Posterior cingulate gyrus (tissue), 11 donors: ENCODE measurements at regions not wholly inside any gene's neighbourhood (a gene's known extent, or its start where the extent isn't known, plus 50 kb on each side); places are given as distances from the start of the nearest gene placed in this dataset.
"Not testable (repeated sequence)": the region's sequence is repeated elsewhere in the genome, so short reads cannot be mapped to it uniquely, and the experiment has no call there.

Experiments used
- DNase-seq, 10 donors: peaks; one replicate each; pipeline versions ENCODE4 v3.0.0 to v3.0.0-alpha.2; 2020 to 2021; ENCODE audit warnings: mixed read lengths in 3 of 10
- intact Hi-C: fragments of 100-400 bp; cut with DNase I; formaldehyde crosslinking; loops from one replicate; pipeline ENCODE4 v1.15.1; 2023

DNA sequence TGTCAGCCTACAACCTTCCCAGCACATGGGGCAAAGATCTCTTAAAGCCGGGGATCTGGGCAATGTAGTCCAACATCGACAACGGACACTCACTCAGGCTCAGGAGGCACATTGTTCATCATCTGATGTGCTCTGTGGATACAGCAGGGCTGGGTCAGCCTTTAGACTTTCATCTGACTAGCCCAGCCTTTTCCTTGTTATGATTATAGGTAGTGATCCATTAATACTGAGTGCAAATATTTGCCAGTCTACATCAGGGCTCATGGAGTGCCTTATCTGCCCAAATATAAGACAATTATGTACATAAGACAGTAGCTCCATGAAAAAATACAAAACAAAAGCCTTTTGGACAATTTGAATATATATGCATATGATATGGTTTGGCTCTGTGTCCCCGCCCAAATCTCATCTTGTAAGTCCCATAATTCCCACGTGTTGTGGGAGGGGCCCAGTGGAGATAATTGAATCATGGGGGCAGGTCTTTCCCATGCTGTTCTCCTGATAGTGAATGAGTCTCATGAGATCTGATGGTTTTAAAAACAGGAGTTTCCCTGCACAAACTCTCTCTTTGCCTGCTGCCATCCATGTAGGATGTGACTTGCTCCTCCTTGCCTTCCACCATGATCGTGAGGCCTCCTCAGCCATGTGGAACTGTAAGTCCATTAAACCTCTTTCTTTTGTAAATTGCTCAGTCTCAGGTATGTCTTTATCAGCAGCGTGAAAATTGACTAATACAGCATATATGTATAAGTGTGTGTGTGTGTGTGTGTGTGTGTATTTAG, 248.5 kb upstream of the FOXN3 start:
- intact Hi-C loops, DNase-seq: not testable (repeated sequence)

GRCh38 chr14:89661392-89661791, 244.4 kb upstream of the FOXN3 start:
- intact Hi-C loops, result no loop called here
- no peak for DNase-seq

GRCh38 chr14:89660625-89661233, 243.7 kb upstream of the FOXN3 start:
- DNase-seq, intact Hi-C loops: not testable (repeated sequence)

DNA sequence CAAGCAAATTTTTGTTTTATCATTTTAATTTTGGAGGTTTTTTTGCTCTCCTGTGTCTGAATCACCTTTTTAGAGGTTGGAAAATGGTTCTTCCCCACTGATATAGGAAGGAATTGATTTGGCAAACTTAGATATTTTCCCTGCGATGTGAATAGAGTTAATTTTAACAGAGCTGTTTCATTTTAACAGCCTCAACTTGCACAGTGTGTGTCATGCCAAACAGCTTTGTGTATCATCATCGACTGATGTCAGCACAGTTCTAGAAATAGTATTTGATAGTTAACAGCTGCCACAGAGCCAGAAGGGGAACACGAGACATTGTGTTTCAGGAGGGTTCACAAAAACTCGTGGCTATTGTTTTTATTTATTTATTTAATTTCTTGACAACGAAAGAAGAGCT, 243.1 kb upstream of the FOXN3 start:
- intact Hi-C loops, result no loop called here

DNA sequence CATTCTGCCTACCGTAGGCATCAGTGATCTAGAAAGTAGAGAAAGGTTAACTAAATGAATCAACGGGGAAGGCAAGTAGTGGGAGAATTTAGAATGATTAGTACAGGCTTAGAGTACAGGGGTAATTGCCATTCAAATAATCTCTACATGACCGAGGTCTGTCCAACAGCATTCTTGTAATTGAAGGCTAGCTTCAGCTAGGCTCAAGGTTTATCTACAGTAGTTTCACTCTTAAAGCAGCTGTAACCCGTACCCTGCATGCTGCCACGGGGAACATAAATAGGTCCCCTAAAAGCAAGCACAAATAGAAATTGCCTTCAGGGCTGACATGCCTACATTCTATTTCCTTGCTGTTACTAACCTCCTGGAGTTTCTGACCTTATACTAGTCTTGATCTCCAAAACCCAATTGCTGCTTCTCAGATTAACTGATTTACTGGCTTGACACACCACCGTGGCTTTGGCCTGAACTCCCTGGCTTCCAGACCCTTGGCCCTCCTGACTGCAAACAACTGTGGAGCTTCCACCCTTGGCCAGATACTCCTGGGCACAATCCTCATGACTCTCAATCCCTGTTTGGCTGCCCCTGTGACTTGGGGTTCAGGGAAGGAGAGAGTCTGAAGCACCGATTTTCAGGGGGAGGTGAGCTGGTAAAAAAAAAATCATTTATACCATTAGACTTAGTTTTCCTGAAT, 242.1 kb upstream of the FOXN3 start:
- DNase-seq, result no peak
- intact Hi-C loops, result no loop called here

More for the DNA sequence above, 243.1 kb upstream of the FOXN3 start:
- DNase-seq, result no peak

DNA sequence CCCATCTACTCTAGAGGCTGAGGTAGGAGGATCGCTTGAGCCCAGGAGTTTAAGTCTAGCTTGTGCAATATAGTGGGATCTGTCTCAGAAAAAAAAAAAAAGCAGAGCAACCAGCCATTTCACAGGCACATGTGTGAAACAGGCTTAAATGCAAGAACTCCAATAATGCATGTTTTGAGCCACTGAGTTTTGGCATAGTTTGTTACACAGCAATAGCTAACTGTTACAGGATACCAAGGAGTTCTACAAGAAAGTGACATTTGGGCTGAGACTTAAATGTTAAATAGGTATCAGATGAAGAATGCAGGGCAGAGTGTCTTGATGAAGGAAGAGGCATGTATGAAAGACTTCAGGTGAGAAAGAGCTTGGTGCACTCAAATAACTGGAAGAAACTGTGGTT, 240.0 kb upstream of the FOXN3 start:
- intact Hi-C loops, result no loop called here
- no peak for DNase-seq

DNA sequence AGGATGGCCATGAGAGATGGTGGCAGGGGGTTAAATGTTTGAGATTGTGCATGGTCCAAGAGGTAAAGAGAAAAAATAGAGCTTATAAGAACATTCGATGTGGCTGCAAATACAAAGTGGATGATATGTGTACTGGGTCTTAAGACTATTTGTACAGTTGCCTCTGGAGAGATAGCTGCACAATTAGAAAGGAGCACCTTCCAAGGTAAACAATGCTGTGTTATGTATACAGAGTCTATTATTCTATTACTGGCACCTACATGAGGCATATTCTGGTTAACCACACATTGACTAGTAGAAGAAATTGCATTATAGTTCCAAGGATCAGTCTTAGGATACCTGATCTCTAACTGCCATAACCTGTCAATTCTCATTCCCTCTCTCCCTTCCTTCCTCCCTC, 238.0 kb upstream of the FOXN3 start:
- no peak for DNase-seq
- intact Hi-C loops, result no loop called here

DNA sequence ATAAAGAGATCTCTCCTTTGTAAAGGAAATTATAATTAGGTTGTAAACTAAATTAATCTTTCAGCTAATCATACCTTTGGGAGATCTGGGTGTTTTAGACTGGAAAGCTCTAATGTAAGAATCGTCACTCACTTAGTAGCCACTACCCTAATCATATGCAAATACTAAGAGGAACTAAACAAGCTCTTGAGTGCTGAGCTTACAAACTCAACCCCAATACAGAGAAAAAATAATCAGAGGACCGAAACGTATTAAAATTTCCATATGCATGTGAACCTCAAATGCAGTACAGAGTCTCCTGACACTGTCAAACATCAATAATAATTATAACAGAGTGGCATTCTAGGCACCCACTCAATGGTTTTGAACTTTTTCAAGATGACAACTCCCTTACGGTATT, 235.3 kb upstream of the FOXN3 start:
- no peak for DNase-seq

DNA sequence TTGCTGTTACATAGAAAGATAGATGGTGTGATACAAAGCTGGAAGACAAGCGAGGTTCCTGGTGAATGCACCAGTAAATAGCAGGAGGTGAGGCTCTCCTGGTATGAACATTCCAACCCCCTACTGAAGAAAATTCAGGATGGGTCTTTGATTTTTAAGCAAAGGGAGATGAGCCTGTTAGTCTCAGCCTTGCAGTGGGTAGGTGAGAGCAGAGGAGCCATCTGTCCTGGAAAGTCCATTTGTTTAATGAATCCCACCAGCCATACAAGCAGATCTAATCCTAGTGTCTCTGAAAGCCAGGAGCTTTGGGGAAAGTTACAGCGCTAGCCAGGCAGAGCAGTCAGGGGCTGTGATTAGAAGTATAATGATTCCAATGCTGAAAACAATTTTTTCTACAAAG, 234.8 kb upstream of the FOXN3 start:
- intact Hi-C loops, result no loop called here
- no peak for DNase-seq

More for the DNA sequence above, 235.3 kb upstream of the FOXN3 start:
- intact Hi-C loops, result no loop called here

DNA sequence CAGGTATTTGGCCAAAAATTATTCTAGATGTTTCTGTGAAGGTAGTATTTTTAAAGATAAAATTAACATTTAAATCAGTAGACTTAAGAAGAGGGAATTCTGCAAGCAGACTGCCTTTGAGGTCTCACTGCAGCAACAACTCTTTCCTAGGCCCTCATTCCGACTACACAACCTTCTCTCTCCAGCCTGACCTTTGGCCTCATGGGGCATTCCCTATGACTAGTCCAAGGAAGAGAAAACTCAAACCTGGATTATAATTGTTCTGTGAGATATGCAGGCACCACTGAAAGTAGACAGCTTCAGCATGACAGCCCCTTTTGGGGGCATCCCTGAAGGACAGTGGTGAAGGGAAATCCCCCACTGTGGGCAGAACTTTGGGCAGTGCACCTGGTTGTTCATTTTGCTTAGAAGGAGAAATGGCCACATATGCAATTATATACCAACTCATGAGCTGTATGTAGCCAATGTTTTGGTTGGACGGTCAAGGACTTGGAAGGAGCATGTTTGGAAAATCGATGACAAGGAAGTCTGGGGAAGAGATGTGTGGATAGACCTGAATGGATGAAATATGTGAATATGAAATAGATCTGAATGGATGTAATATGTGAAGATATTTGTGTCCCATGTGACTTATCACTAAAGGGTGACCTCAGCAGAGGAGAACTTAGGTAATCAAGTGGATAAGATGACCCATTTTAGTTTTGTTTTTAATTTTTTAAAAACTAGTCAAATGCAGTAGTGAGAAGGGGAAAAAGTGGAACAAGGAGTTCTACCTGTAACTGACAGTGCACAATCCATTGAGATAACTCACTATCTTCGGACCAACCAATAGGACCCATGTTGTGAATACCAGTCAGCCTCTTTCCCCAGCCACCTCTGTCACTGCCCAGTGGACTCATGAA, 233.3 kb upstream of the FOXN3 start:
- intact Hi-C loops, result no loop called here
- no peak for DNase-seq

DNA sequence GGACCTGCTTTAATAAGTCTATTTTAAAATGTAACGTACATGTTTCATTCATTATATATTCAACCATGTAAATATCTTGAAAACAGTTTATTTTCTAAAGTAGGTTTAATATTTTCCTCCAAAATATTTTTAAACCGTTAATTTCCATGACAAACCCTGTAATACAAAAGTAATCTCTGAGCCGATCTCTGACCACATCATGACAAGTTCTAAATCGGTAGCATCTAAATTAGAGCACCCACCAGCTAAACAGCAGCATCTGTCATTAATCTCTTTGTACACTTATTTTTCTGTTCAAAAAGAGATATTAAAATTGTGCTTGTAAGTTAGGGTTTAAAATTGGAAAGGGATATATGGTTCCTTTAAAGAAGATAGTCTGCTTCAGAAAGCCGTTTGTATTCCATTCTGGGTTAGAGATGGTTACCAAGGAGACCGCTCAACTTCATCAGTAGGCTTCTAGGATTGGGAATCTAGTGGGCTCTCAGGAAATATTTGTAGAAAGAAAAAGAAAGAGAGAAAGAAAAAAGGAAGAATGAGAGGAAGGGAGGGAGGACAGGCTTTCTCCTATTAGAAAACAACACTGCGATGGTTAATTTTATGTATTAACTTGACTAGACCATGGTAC, 232.5 kb upstream of the FOXN3 start:
- DNase-seq, result no peak
- intact Hi-C loops, result no loop called here

DNA sequence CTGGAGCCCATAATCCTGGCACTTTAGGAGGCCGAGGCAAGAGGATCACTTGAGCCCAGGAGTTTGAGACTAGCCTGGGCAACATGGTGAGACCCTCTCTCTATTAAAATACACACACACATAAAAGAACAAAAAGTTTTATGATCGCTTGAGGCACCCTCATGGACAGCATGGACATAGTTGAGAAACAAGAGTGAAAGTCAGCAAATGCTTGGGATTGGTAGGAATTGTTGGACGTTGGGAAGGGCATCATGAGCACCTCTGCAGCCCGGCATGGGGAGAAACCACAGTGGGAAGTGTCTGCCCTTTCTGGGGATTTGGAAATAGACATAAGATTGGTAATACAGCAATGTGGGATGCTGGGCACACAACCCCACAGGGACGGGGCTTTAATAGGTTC, 231.9 kb upstream of the FOXN3 start:
- no peak for DNase-seq
- intact Hi-C loops, result no loop called here

GRCh38 chr14:89648510-89648909, 231.5 kb upstream of the FOXN3 start:
- no peak for DNase-seq
- intact Hi-C loops, result no loop called here

DNA sequence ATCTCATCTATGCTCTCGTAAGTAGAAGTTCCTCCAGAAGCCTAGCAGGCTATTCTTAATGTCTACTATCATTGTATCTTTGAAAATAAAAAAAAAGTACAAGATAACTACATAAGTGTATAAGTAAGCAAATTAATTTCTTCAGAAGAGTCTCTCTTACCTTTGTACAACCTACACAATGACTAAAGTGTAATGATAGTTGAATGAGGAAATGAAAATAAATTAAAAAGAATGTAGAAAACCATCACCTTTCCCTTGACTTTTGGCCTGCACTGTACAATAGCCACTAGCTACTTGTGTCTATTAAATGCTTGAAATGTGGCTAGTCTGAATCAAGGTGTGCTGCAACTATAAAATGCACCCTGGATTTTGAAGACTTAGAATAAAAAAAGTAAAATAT, 229.9 kb upstream of the FOXN3 start:
- DNase-seq, result no peak
- intact Hi-C loops, result no loop called here

- intact Hi-C loops, result no loop called here
- DNase-seq, result no peak
These were observed 227.6 kb upstream of the FOXN3 start for GRCh38 chr14:89644641-89645040.

GRCh38 chr14:89641495-89642175, 224.6 kb upstream of the FOXN3 start:
- intact Hi-C loops, result no loop called here
- DNase-seq, result no peak

- no peak for DNase-seq
- intact Hi-C loops, result no loop called here
These were observed 223.1 kb upstream of the FOXN3 start for GRCh38 chr14:89640141-89640540.

DNA sequence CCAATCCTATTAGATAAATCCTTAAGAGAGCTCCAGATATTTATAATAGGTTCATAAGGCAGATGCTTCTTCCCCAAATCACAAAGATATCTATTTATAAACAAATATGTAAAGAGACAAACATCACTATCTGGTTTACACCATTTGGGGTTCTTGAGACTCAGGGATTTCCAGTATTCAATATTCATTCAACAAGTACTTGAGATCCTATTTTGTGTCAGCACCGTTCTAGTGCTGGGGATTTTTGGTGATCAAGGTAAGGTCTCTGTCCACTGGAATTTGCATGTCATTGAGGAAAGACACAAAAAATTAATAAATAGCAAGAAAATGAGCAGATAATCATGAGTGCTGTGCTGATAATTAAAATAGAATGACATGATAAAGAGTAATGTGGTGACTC, 222.7 kb upstream of the FOXN3 start:
- intact Hi-C loops, result no loop called here
- DNase-seq, result no peak

DNA sequence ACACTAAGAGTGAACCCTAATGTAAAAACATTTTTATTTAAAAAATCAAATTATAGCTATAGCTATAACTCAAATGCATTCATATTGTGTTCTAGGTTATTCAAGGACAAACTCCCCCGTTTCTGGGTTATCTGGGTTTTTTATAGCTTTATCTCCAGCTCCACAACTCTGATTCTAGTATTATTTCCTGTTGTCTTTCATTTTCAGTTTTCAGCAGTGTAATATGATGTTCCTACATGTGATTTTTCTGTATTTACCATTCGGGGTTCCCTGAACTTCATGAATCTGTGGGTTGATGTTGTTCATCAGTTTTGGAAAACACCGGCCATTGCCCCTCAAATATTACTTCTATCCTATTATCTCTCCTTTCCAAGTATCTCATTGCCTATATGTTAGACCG, 221.9 kb upstream of the FOXN3 start:
- DNase-seq, result no peak
- intact Hi-C loops, result no loop called here

- intact Hi-C loops, result no loop called here
- no peak for DNase-seq
These were observed 220.5 kb upstream of the FOXN3 start for GRCh38 chr14:89637581-89637980.
